Nephron progenitor cell (in vitro differentiated cells): ENCODE measurements at regions not wholly inside any gene's neighbourhood (a gene's known extent, or its start where the extent isn't known, plus 50 kb on each side); places are given as distances from the start of the nearest gene placed in this dataset.

Source experiments
- DNase-seq: peaks from one replicate; pipeline ENCODE4 v3.0.0; 2021
- H3K27ac Mint-ChIP-seq: 2 replicates; pipeline ENCODE4 v1.8.0; 2021; ENCODE audit warnings: mild to moderate bottlenecking, moderate library complexity, mixed read lengths
- H3K27me3 Mint-ChIP-seq: 2 replicates; pipeline ENCODE4 v1.8.0; 2021; ENCODE audit warnings: mild to moderate bottlenecking, low read depth, mixed read lengths; ENCODE audit not compliant: poor library complexity
- H3K36me3 Mint-ChIP-seq: 2 replicates; pipeline ENCODE4 v1.8.0; 2021; ENCODE audit warnings: low read depth, mixed read lengths
- H3K4me1 Mint-ChIP-seq: 2 replicates; pipeline ENCODE4 v1.8.0; 2021; ENCODE audit warnings: mixed read lengths
- H3K4me3 Mint-ChIP-seq: 2 replicates; pipeline ENCODE4 v1.8.0; 2021; ENCODE audit warnings: mild to moderate bottlenecking, moderate library complexity, mixed read lengths
- H3K9me3 Mint-ChIP-seq: 2 replicates; pipeline ENCODE4 v1.8.0; 2021; ENCODE audit warnings: mild to moderate bottlenecking, moderate library complexity, mixed read lengths
- CTCF ChIP-seq: fragments of 200-600 bp; sonication (generic); IDR thresholded peaks from 2 replicates; pipeline ENCODE4 v1.5.0; 2021; ENCODE audit warnings: antibody characterized with exemption

- H3K27ac Mint-ChIP-seq: no peak overlapping the region
- H3K27me3 Mint-ChIP-seq: peaks cover 19% of the 10 kb centered on the region
- H3K36me3 Mint-ChIP-seq: no peaks in the 10 kb centered on the region
- peaks cover 10% of the 10 kb centered on the region for H3K9me3 Mint-ChIP-seq
- H3K4me1 Mint-ChIP-seq: peaks cover 11% of the 10 kb centered on the region
- no peak for DNase-seq
- H3K4me3 Mint-ChIP-seq: no peak overlapping the region
- TF ChIP-seq CTCF: no peak
Observed at GRCh38 chr17:65290616-65291015, 153.4 kb downstream of the RGS9 start.

GRCh38 chr17:65290056-65290455 is 152.9 kb downstream of the RGS9 start:
- no peak overlapping the region for H3K27ac Mint-ChIP-seq
- peaks cover 19% of the 10 kb centered on the region for H3K27me3 Mint-ChIP-seq
- H3K9me3 Mint-ChIP-seq: peaks cover 11% of the 10 kb centered on the region
- H3K4me1 Mint-ChIP-seq: peaks cover 11% of the 10 kb centered on the region
- DNase-seq: no peak
- TF ChIP-seq CTCF: no peak
- H3K36me3 Mint-ChIP-seq: no peaks in the 10 kb centered on the region
- no peak overlapping the region for H3K4me3 Mint-ChIP-seq

GRCh38 chr17:65287040-65287439 is 149.9 kb downstream of the RGS9 start:
- peaks cover 19% of the 10 kb centered on the region for H3K9me3 Mint-ChIP-seq
- H3K4me3 Mint-ChIP-seq: no peak overlapping the region
- no peaks in the 10 kb centered on the region for H3K4me1 Mint-ChIP-seq
- TF ChIP-seq CTCF: no peak
- no peak overlapping the region for H3K27ac Mint-ChIP-seq
- no peak for DNase-seq
- H3K27me3 Mint-ChIP-seq: peaks cover 16% of the 10 kb centered on the region
- H3K36me3 Mint-ChIP-seq: no peaks in the 10 kb centered on the region

- Mint-ChIP-seq H3K27ac (no peak overlapping the region), H3K4me1 (peaks cover 13% of the 10 kb centered on the region)
Observed at GRCh38 chr17:65283704-65284103, 146.5 kb downstream of the RGS9 start.

GRCh38 chr17:65279456-65279855 is 142.3 kb downstream of the RGS9 start:
- no peak for TF ChIP-seq CTCF
- H3K4me3 Mint-ChIP-seq: no peak overlapping the region
- no peak for DNase-seq

More at GRCh38 chr17:65283704-65284103, 146.5 kb downstream of the RGS9 start:
- no peak for TF ChIP-seq CTCF
- DNase-seq: no peak
- peaks cover 8% of the 10 kb centered on the region for H3K27me3 Mint-ChIP-seq
- H3K36me3 Mint-ChIP-seq: no peaks in the 10 kb centered on the region
- H3K9me3 Mint-ChIP-seq: peaks cover 18% of the 10 kb centered on the region
- no peak overlapping the region for H3K4me3 Mint-ChIP-seq

GRCh38 chr17:65278820-65279184 is 141.6 kb downstream of the RGS9 start:
- TF ChIP-seq CTCF: no peak
- no peak overlapping the region for H3K4me3 Mint-ChIP-seq
- no peaks in the 10 kb centered on the region for H3K36me3 Mint-ChIP-seq
- no peak for DNase-seq
- peaks cover 21% of the 10 kb centered on the region for H3K4me1 Mint-ChIP-seq
- no peak overlapping the region for H3K27ac Mint-ChIP-seq
- H3K9me3 Mint-ChIP-seq: peaks cover 2% of the 10 kb centered on the region
- peaks cover 3% of the 10 kb centered on the region for H3K27me3 Mint-ChIP-seq

More at GRCh38 chr17:65279456-65279855, 142.3 kb downstream of the RGS9 start:
- H3K9me3 Mint-ChIP-seq: peaks cover 5% of the 10 kb centered on the region
- peaks cover 21% of the 10 kb centered on the region for H3K4me1 Mint-ChIP-seq
- no peak overlapping the region for H3K27ac Mint-ChIP-seq
- H3K36me3 Mint-ChIP-seq: no peaks in the 10 kb centered on the region
- peaks cover 3% of the 10 kb centered on the region for H3K27me3 Mint-ChIP-seq
